CD4-positive, alpha-beta T cell treated with Interleukin-17A for 4 hours (primary cell): ENCODE measurements at regions not wholly inside any gene's neighbourhood (a gene's known extent, or its start where the extent isn't known, plus 50 kb on each side); places are given as distances from the start of the nearest gene placed in this dataset.
"Not testable (repeated sequence)": the region's sequence is repeated elsewhere in the genome, so short reads cannot be mapped to it uniquely, and the experiment has no call there.

ENCODE experiments used
- DNase-seq: peaks from one replicate; pipeline ENCODE4 v3.0.0-alpha.2; 2020; ENCODE audit warnings: mixed read lengths

DNA sequence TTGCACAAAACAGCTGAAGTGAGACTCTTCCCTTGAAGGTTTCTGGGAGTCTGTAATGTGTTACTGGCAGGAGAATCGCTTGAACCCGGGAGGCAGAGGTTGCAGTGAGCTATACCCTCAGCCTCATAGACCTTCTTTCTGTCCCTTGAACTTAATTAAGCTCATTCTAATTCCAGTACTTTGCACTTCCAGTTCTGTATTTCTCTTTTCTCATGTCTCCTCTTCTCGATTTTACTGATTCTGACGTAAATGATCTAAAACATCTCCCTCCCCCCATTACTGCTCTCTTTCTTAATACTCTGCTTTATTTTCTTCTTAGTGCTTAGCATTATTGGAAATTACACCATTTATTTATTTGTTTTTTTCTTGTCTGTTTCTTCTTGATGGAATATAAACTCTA is 165.4 kb upstream of the P2RY1 start:
- no peak for DNase-seq

DNA sequence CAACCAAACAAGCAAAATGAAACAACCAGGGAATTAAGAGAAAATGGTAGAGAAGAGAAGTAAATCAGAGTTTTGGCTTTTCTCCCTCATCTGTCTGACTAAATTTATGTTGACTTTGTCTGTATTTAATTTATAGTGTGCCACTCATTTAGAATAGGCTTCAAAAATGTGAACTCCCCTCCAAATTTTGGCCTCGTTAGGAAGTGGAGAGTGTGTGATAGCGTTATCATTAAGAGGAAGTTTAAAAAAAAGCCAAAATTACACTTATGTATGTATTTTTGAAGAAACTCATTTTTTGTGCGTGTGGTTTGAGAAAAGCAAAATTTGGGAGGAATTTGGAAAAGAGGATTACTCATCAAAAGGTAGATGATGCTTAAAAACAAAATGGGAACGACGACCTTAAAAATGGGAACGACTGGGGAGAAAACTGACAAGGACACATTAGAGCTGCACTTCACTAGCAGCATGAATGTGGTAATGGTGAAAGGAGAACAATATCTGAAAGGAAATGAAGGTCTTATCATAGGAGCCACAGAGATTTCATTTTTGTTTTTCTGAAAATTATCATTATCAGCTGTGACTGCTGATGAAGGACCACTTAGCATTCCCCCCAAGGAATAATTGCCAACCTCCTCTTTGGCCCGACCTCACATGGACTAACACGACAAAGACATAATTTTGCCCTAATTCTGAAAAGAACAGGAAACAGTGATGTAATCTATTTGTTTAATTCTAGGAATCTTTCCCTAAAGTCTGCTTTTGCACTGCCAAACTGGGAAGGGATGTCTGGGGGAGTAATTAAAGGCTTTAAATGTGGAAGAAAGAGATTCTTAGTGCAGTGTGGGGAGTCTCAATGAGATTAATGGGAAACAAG is 163.2 kb upstream of the P2RY1 start:
- DNase-seq, result no peak

DNA sequence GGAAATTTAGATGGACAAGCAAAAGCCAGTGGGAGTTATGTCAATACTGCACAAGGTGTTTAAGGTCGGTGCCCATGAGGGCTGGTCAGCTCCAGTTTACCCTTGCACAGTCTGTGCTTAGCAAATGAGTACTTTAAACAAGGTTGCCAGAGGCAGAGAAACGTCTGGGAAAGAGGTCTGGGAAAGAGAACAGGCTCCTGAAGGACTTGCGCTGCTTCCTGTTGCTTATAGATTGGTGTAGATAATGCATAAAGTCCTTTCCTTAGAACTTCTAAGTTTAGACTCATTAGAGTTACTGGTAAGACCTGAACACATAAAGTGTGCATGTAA is 162.6 kb upstream of the P2RY1 start:
- DNase-seq, result no peak

DNA sequence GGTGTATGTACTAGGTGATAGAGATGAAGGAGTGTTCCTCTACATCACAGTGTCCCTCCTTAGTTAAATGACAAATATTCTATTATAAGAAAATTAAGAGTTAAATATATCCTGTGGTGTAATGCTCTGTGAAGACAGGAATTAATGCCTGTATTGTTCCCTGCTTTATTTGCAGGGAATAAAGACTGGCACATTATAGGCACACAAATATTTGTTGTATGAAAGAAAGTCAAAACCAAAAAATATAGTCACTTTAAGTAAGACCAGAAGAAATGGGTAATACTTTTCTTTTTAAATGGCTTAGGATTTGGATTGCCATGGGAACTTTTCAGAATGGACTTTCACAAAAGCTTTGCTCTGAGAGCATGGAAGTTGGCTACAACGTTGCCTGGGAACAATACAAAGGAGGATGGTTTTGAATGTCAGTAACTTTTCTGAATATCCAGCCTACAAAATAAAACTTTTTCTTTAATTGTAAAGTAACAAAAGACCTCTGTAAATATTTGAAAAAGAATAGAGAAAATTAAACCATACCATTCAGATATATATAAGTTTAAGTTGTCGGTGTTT is 158.0 kb upstream of the P2RY1 start:
- DNase-seq, result no peak

DNA sequence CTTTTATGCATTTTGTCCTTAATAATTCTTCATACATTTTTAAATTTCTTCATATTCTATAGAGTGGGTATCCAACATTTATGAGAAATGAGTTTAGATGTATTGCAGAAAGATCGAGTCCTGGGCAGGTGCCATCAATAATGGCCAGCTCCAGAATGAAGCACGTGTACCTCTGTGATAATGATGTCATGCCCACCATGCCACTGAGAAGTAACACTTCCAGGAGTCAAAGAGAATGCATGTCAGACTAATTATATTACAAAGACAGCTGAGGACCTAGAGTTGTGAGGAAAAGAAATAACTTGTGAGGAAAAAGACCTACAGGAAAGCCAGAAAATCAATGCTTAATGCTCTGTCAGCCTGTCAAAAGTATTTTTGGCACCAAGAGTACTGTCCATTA is 157.4 kb upstream of the P2RY1 start:
- DNase-seq, result no peak

DNA sequence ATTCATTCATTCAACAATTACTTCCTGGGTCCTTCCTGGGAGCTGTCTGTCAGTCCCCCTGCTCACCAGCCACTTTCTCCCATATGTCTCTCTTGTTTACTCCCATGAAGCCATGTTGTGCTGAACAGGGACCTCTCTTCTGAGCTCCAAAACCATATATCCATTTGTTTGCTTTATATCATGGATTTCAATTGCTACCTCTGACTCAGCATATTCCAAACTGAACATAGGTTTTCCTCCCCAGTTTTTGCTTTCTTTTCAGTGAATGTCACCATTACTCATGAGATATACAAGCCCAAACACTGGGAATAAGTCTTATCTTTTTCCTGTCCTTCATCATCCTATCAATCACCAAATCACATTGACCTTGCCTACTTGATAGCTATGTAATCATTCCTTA is 152.5 kb upstream of the P2RY1 start:
- no peak for DNase-seq

DNA sequence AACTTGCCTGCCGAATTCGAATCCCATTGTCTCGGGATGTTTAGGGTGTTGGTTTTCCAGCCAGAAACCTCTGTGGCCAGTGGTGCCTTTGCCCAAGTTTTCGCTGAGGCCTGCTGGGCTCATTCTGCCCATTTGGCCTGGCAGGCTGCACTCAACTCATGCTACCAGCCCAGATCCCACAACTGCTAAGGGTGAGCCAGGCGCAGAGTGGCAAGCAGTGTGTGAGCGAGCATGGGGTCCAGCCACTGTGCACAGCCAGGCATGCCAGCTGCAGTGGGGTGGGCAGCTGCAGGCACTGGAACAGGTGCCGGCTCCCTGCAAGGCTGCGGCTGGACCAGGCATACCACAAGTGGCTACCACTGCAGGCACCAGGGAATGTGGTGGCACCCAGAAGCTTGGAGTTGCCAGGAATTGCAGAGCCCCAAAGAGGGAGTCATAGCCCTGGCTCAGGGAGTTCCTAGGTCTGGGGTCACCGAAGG is 151.4 kb upstream of the P2RY1 start:
- DNase-seq, result no peak

DNA sequence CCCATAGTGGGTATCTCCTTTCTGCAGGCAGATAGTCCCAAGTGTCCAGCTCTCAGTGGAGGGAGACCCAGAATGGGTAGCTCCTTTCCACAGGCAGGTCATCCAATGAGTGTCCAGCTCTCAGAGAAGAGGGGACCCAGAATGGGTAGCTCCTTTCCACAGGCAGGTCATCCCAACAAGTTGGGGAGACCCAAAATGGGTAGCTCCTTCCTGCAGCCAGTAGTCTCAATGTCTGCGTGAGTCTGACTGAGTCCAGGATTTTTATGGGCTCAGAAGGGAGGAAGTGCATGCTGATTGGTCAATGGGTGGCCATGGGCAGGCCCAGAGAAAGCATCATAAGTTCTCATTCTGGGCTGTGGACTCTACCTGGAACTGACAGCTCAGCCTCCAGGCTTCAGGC is 150.7 kb upstream of the P2RY1 start:
- DNase-seq, result no peak

DNA sequence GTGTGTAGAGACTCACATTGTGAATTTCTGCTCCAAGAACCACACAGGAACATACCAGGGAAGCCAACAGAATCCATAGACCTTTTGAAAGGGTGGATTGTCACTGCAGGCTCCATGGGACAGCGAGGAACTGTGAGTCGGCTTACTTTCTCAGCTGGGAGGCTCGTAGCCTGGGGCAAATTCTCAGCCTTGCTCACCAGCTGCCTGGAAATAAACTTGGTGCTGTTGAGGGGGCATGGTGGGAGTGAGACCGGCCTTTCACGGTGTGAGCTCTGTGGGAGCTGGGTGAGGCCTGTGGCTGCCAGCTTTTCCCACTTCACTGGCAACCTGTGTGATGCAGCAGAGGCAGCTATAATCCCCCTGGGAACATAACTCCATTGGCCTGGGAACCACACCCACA is 146.6 kb upstream of the P2RY1 start:
- DNase-seq, result no peak

DNA sequence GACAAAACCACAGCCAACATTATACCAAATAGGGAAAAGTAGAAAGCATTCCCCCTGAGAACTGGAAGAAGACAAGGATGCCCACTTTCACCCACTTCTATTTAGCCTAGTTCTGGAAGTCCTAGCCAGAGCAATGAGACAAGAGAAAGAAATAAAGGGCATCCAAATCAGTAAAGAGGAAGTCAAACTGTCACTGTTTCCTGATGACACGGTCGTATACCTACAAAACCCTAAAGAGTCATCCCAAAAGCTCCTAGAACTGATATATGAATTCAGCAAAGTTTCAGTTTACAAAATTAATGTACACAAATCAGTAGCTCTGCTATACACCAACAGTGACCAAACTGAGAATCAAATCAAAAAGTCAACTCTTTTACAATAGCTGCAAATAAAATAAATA is 142.6 kb upstream of the P2RY1 start:
- DNase-seq, result not testable (repeated sequence)

DNA sequence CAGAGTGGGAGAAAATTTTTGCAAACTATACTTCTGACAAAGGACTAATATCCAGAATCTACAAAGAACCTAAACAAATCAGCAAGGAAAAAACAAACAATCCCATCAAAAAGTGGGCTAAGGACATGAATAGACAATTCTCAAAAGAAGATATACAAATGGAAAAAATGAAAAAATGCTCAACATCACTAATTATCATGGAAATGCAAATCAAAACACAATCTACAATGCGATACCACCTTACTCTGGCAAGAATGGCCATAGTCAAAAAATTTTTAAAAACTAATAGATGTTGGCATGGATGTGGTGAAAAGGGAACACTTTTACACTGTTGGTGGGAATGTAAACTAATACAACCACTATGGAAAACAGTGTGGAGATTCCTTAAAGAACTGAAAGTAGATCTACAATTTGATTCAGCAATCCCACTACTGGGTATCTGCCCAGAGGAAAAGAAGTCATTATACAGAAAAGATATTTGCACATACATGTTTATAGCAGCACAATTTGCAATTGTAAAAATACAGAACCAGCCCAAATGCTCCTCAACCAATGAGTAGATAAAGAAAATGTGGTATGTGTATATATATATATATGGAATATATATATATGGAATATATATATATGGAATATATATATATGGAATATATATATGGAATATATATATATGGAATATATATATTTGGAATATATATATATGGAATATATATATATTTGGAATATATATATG is 141.2 kb upstream of the P2RY1 start:
- not testable (repeated sequence) for DNase-seq

DNA sequence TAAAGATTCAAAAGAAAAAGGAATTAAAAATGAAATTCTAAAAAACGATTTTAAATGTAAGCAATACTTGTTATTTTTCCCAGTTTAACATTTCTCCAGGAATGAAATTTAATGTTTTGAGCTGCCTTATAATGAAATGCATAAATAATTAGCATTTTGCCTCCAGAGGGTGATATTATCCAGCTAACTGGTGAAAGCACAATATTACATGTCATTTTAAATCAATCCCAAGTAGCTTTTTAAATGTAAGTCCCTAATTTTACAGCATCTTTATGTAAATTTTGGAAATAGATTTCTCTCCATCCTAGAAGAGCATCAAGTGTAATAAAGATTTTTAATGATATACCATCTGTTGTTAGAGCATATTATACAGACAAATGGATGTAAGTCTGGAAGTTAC is 139.1 kb upstream of the P2RY1 start:
- DNase-seq, result no peak

DNA sequence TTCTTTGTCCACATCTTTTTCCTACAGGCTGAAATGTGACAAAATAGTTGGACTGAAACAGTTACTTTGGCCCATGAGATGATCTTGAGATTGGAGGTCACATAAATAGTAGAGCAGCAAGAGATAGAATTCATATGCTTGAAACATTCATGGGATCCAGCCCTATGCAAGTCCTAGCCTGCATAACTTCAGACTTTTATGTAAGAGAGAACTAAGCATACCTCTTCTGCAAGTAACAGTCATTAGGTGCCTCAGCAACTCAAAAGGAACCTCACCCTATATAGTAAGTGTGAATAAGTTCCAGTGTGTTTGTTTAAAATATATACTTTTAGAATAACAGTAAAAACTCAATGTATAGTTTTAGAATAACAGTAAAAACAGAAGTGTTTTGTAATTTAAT is 138.0 kb upstream of the P2RY1 start:
- no peak for DNase-seq

DNA sequence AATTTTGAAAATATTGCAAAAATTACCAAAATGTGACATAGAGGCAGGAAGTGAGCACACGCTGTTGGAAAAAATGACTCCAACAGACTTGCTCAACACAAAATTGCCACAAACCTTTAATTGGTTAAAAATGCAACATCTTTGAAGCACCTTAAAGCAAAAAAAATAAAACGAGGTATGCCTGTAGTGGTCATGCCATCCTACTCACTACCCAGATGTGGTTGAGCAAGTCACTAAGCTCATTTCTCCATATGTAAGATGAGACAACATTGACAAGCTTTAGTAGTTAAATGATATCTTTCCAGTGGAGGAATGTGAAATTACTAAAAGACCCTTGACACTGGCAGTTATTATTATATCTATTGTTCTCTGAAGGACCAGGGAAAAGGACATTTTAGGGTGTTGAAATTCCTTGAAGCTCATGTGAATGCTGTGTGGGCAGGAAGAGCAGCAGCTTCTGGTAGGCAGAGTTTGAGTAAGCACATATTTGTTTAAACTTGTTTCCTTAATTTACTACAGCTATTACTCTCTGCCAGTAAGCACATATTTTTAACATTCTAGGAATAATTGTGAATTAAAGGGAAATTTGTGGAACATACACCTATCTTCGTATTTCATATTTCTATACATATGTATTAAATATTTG is 131.6 kb upstream of the P2RY1 start:
- no peak for DNase-seq

DNA sequence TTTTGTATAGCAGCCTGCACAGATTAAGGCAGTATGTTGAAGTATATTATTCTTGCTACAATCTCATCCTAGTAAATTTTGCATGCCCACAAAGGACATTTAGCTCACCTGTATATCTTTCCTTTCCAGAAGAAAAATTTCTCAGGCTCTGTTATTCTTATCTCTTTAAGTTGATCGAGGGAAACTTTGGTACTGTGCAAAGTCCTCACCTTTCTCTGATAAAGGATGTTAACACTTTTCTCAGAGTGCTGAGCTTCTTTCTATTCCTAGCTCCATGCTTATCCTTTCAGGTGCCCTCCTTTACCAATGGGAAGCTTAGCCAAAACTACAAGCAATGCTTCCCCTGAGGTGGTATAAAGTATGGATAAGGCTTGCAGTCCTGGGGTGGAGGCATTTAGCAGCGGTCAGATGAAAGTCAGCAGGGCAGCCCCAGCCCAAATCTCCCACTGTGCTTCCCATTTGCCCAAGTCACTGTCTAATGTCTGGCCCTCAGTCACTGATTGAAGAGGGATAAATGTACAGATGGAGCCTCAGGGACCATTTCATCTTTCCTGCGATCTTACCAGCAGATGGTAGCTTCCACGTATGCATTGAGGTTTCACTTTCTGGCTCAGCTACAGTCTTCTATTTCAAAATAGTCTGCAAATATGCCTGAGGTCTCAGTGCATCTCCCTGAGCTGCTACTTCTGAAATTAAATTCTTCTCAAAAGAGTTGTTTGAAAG is 127.8 kb upstream of the P2RY1 start:
- DNase-seq, result no peak

DNA sequence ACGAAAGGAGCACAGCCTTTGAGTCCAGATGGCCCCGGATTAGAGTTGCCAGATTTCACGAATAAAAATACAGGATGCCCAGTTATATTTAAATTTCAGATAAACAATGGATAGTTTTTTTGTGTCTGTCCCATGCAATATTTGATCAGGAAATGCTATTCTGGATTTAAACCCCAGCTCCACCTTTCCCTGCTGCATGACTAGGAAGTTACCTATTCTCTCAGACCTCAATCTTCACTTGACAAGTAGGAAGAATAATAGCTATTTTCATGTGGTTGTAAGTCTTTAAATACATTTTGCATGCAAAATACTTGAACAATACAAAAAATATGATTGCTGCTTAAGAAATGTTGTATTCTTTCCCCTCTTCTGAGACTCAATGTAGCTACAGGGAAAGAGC is 125.3 kb upstream of the P2RY1 start:
- no peak for DNase-seq

DNA sequence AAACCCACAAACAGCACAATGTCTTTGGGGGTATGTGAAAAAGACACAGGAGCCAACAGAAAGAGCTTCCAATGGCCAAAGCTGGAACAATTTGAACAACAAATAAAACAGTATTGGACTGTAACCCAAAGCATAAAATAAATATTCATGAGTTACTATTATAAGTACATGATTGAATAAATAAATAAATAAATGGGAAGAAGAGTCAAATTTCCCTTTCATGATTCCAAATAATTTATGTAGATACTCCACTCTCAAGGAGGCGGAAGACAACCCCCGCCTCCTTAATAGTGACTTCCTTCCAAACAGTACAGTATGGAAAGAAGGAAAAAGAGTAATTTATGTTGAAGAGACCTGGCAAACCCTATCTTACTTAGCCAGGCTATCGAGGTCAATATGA is 124.4 kb upstream of the P2RY1 start:
- DNase-seq, result no peak

DNA sequence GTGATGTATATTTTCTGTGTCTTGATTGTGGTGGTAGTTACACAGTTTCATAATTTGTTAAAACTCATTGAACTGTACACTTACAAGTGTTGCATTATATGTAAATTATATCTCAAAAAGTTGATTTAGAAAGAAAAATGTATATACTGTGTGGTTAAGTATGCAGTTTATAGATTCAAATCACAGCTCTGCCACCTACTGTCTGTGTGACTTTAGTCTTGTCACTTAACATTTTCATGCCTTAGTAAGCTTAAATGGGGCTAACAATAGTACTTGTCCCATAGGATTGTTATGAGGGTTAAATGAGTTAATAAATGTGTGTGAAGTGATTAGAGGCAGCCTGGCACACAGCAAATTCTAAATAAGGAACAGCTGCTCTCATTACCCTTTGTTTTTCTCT is 120.9 kb upstream of the P2RY1 start:
- no peak for DNase-seq

DNA sequence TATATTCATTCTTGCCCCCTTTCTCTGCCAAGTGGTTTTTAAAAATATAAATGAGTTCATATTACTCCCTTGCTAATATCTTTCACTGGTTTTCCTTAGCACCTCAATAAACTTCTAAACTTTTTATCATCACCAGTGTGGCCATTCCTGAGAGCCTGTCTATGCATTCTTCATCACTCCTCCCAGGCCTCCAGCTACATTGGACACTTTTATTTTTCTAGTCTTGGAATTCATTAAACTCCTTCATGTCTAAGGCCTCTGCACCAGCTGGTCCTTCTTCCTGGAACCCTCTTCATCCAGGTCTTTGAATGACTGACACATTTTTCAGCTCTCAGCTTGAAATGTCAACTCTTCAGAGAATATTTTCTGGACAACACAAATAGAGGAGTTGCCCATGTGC is 120.4 kb upstream of the P2RY1 start:
- no peak for DNase-seq

DNA sequence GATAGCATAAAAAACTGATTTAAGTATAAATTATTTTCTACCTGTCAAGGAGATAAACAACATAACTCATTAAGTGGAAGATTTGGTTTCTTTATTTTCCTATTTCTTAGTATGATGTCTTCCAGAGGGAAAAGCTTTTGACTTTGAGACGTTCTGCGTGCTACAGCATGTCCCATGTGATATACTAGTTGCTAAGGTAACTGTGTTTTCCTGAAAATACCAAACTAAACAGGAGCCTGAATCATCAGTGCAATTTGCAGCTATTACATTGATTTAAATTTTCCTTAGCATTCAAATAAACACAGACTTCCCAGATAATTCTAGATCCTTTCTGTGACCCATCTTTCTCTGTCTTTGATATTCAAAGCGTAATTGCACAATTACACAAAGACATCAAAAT is 117.7 kb upstream of the P2RY1 start:
- no peak for DNase-seq

DNA sequence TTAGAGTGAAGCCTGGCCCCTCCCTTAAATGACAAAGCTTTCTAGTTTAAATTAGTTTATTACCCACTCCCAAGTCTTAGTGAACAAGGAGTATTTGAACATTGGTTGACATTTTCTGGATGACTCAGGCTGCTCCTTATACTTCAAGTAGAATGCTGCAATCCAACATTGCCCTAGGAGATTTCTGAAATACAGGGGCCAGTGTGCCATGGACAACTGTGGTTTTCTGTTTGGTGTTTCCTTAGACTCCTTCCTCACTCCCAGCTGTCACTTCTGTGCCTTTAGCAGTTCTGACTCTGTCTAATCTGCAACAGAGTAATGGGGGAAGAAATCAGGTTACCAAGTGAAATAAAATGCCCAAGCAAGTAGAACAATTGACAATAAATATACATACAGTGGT is 116.1 kb upstream of the P2RY1 start:
- no peak for DNase-seq

DNA sequence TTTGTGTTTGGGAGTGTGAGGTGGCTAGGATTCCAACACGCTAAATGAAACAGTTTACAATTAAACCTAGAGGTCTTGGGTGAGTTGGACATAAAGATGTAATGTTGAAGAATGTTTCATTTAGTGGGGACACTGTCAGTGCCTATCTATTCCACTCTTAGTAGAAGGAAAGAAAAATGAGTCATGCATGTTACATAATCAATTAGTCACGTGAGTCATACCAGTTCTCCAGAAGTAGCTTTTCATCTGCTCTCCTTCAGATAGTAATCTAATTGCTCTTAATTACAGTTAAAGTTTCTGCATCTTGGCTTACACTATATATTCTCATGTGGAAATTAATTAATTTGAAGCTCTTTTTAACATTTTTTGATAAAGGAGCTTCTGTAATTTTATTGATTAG is 115.7 kb upstream of the P2RY1 start:
- DNase-seq, result no peak
